ENCODE measurements at regions not wholly inside any gene's neighbourhood (a gene's known extent, or its start where the extent isn't known, plus 50 kb on each side); places are given as distances from the start of the nearest gene placed in this dataset.
"Not testable (repeated sequence)": the region's sequence is repeated elsewhere in the genome, so short reads cannot be mapped to it uniquely, and the experiment has no call there.

DNA sequence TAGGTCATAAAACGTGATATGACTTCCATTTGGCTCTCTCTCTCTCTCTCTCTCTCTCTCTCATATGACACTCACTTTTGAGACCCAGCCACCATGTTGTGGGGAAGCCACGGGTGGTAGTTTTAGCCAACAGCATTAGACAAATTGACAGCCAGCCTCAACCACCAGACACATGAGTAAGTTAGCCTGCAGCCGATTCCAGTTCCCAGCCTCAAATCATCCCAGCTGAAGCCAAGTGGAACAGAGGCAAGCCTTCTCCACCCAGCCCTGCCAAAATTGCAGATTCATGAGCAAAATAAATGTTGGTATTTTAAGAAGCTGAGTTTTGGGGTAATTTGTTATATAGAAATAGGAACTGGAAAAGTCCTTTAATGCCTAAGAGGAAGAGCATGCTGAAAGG is 98.0 kb upstream of the DNAH14 start:
- Mint-ChIP-seq H3K4me3 (no peak overlapping the region), H3K27me3 (peaks cover 4% of the 10 kb centered on the region), H3K9me3 (peaks cover 2% of the 10 kb centered on the region), H3K27ac (no peak overlapping the region), H3K36me3 (ENCODE audit: low read depth) (no peaks in the 10 kb centered on the region), H3K4me1 (ENCODE audit: low read depth) (no peaks in the 10 kb centered on the region)
- ATAC-seq (ENCODE audit: poor library complexity) (no peak), DNase-seq (no peak)
- POLR2A ChIA-PET, result no interaction called here
- no peaks in the 10 kb centered on the region for H3K9me3 ChIP-seq (ENCODE audit: control insufficient read depth in 1 of 2, insufficient read depth in 1 of 2, low read length in 2 of 2)
- intact Hi-C loops (cut with DNase I, micrococcal nuclease), result no loop called here
- H3K27ac ChIP-seq (ENCODE audit: low read depth in 1 of 2, low read length in 2 of 2), result no peak overlapping the region
- H3K27me3 ChIP-seq (ENCODE audit: control insufficient read depth in 1 of 2, insufficient read depth in 2 of 2, low read length in 2 of 2), result peaks cover 4 to 13% of the 10 kb centered on the region in 2 experiments
- TF ChIP-seq, protein P1, sequence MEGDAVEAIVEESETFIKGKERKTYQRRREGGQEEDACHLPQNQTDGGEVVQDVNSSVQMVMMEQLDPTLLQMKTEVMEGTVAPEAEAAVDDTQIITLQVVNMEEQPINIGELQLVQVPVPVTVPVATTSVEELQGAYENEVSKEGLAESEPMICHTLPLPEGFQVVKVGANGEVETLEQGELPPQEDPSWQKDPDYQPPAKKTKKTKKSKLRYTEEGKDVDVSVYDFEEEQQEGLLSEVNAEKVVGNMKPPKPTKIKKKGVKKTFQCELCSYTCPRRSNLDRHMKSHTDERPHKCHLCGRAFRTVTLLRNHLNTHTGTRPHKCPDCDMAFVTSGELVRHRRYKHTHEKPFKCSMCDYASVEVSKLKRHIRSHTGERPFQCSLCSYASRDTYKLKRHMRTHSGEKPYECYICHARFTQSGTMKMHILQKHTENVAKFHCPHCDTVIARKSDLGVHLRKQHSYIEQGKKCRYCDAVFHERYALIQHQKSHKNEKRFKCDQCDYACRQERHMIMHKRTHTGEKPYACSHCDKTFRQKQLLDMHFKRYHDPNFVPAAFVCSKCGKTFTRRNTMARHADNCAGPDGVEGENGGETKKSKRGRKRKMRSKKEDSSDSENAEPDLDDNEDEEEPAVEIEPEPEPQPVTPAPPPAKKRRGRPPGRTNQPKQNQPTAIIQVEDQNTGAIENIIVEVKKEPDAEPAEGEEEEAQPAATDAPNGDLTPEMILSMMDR (IDR thresholded peaks at IDR 0.05), result no peak
- no peaks in the 10 kb centered on the region for H3K4me1 ChIP-seq (ENCODE audit: insufficient read depth, low read length)
- no peak overlapping the region for H3K4me3 ChIP-seq (ENCODE audit: low read length)
- no peaks in the 10 kb centered on the region for H3K36me3 ChIP-seq (ENCODE audit: insufficient read depth, low read length)
- CTCF ChIA-PET, result no interaction called here

DNA sequence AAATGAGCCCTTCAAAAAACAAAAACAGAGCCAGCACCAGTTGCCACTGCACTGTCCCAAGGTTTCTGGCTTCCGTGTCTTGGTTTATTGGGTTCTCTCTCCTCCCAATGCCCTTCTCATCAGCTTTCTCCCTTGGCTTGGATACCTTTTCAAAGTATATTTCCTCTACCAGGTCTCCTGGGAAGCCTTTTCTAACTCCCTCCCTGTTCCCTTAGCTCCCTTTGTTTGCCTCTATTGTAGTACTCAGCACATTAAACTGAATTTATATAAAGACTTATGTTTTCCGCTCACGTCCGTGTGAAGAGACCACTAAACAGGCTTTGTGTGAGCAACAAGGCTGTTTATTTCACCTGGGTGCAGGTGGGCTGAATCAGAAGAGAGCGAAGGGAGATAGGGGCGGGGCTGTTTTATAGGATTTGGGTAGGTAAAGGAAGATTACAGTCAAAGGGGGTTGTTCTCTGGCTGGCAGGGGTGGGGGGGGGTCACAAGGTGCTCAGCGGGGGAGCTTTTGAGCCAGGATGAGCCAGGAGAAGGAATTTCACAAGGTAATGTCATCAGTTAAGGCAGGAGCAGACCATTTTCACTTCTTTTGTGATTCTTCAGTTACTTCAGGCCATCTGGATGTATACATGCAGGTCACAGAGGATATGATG is 89.7 kb upstream of the DNAH14 start:
- H3K9me3 Mint-ChIP-seq; H3K27me3 Mint-ChIP-seq; H3K4me1 ChIP-seq (ENCODE audit: insufficient read depth, low read length); H3K9me3 ChIP-seq (ENCODE audit: control insufficient read depth in 1 of 2, insufficient read depth in 1 of 2, low read length in 2 of 2); CTCF ChIA-PET; H3K27me3 ChIP-seq (ENCODE audit: control insufficient read depth in 1 of 2, insufficient read depth in 2 of 2, low read length in 2 of 2); H3K36me3 Mint-ChIP-seq (ENCODE audit: low read depth); H3K4me1 Mint-ChIP-seq (ENCODE audit: low read depth); POLR2A ChIA-PET; H3K27ac ChIP-seq (ENCODE audit: low read depth in 1 of 2, low read length in 2 of 2); H3K27ac Mint-ChIP-seq; intact Hi-C loops (cut with DNase I, micrococcal nuclease); H3K4me3 ChIP-seq (ENCODE audit: low read length); H3K36me3 ChIP-seq (ENCODE audit: insufficient read depth, low read length); H3K4me3 Mint-ChIP-seq; DNase-seq; ATAC-seq (ENCODE audit: poor library complexity): not testable (repeated sequence)

DNA sequence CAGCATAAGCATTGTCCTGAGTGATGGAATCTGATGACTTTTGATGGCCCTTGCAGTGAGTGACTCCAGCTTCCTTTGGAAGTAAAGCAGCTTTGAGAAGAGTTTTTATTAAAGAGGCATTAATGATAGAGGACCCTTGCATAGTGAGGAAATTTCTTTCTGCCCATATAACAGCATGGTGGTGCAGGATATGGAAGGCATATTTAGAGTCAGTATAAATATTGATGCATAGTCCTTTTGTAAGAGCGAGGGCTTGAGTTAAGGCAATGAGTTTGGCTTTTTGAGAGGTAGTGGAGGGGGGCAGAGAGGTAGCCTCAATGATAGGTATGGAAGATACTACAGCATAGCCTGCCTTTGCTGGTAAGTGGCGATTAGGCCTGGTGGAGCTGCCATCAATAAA is 87.7 kb upstream of the DNAH14 start:
- CTCF ChIA-PET; intact Hi-C loops (cut with DNase I, micrococcal nuclease); H3K27me3 Mint-ChIP-seq; H3K4me3 Mint-ChIP-seq; POLR2A ChIA-PET; H3K36me3 ChIP-seq (ENCODE audit: insufficient read depth, low read length); H3K9me3 Mint-ChIP-seq; H3K36me3 Mint-ChIP-seq (ENCODE audit: low read depth); DNase-seq; H3K4me1 ChIP-seq (ENCODE audit: insufficient read depth, low read length); H3K27me3 ChIP-seq (ENCODE audit: control insufficient read depth in 1 of 2, insufficient read depth in 2 of 2, low read length in 2 of 2); H3K9me3 ChIP-seq (ENCODE audit: control insufficient read depth in 1 of 2, insufficient read depth in 1 of 2, low read length in 2 of 2); H3K27ac Mint-ChIP-seq; H3K4me1 Mint-ChIP-seq (ENCODE audit: low read depth); ATAC-seq (ENCODE audit: poor library complexity); H3K27ac ChIP-seq (ENCODE audit: low read depth in 1 of 2, low read length in 2 of 2); H3K4me3 ChIP-seq (ENCODE audit: low read length): not testable (repeated sequence)

DNA sequence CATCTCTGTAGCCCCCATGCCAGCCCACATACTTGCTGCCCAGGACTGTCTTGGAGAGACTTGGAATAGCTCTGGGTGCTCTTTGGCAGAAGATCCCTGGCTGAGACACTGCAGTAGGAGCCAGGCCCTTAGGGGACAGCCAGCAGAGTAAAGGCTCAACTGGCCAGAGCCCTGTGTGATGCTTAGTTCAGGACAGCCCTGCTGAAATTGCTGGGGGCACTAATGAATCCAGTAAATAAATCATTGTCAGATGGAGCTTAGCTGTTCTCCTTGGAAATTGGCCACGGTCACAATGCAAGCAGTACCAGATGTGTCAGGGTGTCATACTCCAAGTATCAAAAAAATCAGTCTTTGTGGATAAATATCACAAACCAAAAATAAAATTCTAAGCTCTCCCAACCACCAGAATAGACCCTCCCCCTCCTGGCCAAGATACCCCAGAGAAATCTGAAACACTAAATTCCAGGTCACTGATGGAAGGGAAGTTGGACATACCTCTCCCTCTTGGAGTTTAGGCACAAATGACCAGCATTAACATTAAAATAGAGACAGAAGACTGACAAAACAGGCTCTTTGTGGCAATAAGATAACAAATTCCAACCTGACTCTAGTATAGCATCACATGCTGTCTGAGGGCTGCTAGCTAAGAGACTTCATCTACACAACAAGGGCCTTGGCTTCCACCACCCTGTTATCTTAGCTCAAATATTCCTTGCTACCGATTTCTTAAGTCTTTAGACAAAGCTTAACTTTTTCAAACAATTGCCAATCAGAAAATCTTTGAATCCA is 83.2 kb upstream of the DNAH14 start:
- no peaks in the 10 kb centered on the region for H3K4me1 ChIP-seq (ENCODE audit: insufficient read depth, low read length)
- TF ChIP-seq, protein P1 (IDR thresholded peaks at IDR 0.05), result no peak
- Mint-ChIP-seq H3K27ac (no peak overlapping the region), H3K9me3 (peaks cover 5% of the 10 kb centered on the region), H3K27me3 (no peaks in the 10 kb centered on the region), H3K4me1 (ENCODE audit: low read depth) (no peaks in the 10 kb centered on the region), H3K4me3 (no peak overlapping the region), H3K36me3 (ENCODE audit: low read depth) (no peaks in the 10 kb centered on the region)
- H3K27me3 ChIP-seq (ENCODE audit: control insufficient read depth in 1 of 2, insufficient read depth in 2 of 2, low read length in 2 of 2), result peaks cover 0 to 2% of the 10 kb centered on the region in 2 experiments
- no peak overlapping the region for H3K4me3 ChIP-seq (ENCODE audit: low read length)
- intact Hi-C loops (cut with DNase I, micrococcal nuclease), result no loop called here
- POLR2A ChIA-PET, result no interaction called here
- H3K9me3 ChIP-seq (ENCODE audit: control insufficient read depth in 1 of 2, insufficient read depth in 1 of 2, low read length in 2 of 2), result no peaks in the 10 kb centered on the region
- ATAC-seq (ENCODE audit: poor library complexity) (no peak), DNase-seq (no peak)
- H3K27ac ChIP-seq (ENCODE audit: low read depth in 1 of 2, low read length in 2 of 2), result no peak overlapping the region
- H3K36me3 ChIP-seq (ENCODE audit: insufficient read depth, low read length), result no peaks in the 10 kb centered on the region
- CTCF ChIA-PET, result no interaction called here

Data from CD4-positive, alpha-beta T cell (primary cell).